HG03558 (cell line): ENCODE measurements at regions not wholly inside any gene's neighbourhood (a gene's known extent, or its start where the extent isn't known, plus 50 kb on each side); places are given as distances from the start of the nearest gene placed in this dataset.

Experiments used
- ATAC-seq: cut with Tn5 transposase; IDR thresholded peaks from one replicate; pipeline ENCODE4 v1.9.1; 2021; ENCODE audit warnings: moderate number of reproducible peaks; ENCODE audit not compliant: unreplicated experiment; ENCODE audit errors: extremely low read depth

GRCh38 chr2:147792966-147793617 lies 51.7 kb upstream of the ACVR2A start:
- no peak for ATAC-seq

GRCh38 chr2:147790580-147790979 lies 54.2 kb upstream of the ACVR2A start:
- ATAC-seq = no peak

- ATAC-seq = no peak
Observed at GRCh38 chr2:147789720-147790119, 55.1 kb upstream of the ACVR2A start.

GRCh38 chr2:147789287-147789686 lies 55.5 kb upstream of the ACVR2A start:
- no peak for ATAC-seq

GRCh38 chr2:147782141-147782930 lies 62.5 kb upstream of the ACVR2A start:
- ATAC-seq = no peak

GRCh38 chr2:147779440-147779839 lies 65.4 kb upstream of the ACVR2A start:
- ATAC-seq = no peak

GRCh38 chr2:147777394-147777793 lies 67.4 kb upstream of the ACVR2A start:
- no peak for ATAC-seq

- ATAC-seq = no peak
Observed at GRCh38 chr2:147774805-147775204, 70.0 kb upstream of the ACVR2A start.

GRCh38 chr2:147773479-147773878 lies 71.3 kb upstream of the ACVR2A start:
- no peak for ATAC-seq

GRCh38 chr2:147772781-147773180 lies 72.0 kb upstream of the ACVR2A start:
- no peak for ATAC-seq

- no peak for ATAC-seq
Observed at GRCh38 chr2:147763861-147764260, 81.0 kb upstream of the ACVR2A start.

GRCh38 chr2:147760984-147761383 lies 83.8 kb upstream of the ACVR2A start:
- ATAC-seq = no peak

- ATAC-seq = no peak
Observed at GRCh38 chr2:147759536-147759935, 85.3 kb upstream of the ACVR2A start.

- no peak for ATAC-seq
Observed at GRCh38 chr2:147758821-147759220, 86.0 kb upstream of the ACVR2A start.

- no peak for ATAC-seq
Observed at GRCh38 chr2:147756069-147756468, 88.8 kb upstream of the ACVR2A start.

- no peak for ATAC-seq
Observed at GRCh38 chr2:147740211-147740927, 104.5 kb upstream of the ACVR2A start.

- ATAC-seq = no peak
Observed at GRCh38 chr2:147739508-147739907, 105.3 kb upstream of the ACVR2A start.

- no peak for ATAC-seq
Observed at GRCh38 chr2:147718831-147719230, 126.0 kb upstream of the ACVR2A start.

- no peak for ATAC-seq
Observed at GRCh38 chr2:147716906-147717305, 127.9 kb upstream of the ACVR2A start.

- ATAC-seq = no peak
Observed at GRCh38 chr2:147715807-147716206, 129.0 kb upstream of the ACVR2A start.

GRCh38 chr2:147714582-147714981 lies 130.2 kb upstream of the ACVR2A start:
- ATAC-seq = no peak
